Stimulated activated naive CD8-positive, alpha-beta T cell treated with anti-CD3 and anti-CD28 coated beads, Interleukin-15, Interleukin-2, amounts not matched to agents 100 U/mL and 50 U/mL, for 24 hours (primary cell): ENCODE measurements at regions not wholly inside any gene's neighbourhood (a gene's known extent, or its start where the extent isn't known, plus 50 kb on each side); places are given as distances from the start of the nearest gene placed in this dataset.
A peak's percentile ranks its signal among the peaks of the same experiment; 100 is the strongest.
"Not testable (repeated sequence)": the region's sequence is repeated elsewhere in the genome, so short reads cannot be mapped to it uniquely, and the experiment has no call there.

Experiments used
- ATAC-seq: fragments of 150-1000 bp; cut with Tn5 transposase; one replicate; pipeline ENCODE4 v1.10.0; 2021
- DNase-seq: peaks from one replicate; pipeline ENCODE4 v3.0.0; 2021

- ATAC-seq (peak; percentile 32), DNase-seq (no peak)
Observed at GRCh38 chr3:180743813-180744590, 64.7 kb upstream of the CCDC39 start.

GRCh38 chr3:180747805-180748361, 68.6 kb upstream of the CCDC39 start:
- ATAC-seq (no peak), DNase-seq (no peak)

DNA sequence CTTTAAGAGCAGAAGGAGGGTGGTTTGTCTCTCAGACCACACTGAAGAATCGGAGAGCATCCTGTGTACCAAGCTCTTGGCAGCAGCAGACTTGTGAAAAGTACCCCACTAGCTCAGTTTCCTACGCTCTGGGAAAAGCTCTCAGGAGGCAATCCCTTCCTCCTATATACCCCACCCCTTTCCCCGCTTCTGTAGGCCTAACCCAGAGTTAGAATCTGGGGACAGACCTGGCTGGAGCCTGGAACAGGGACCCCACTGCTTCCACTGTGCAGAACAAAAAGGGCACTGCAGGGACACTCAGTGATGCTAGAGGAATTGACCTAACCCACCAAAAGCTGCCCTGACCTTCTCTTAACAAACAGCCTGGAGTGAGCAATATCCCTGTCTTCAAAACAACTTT, 70.0 kb upstream of the CCDC39 start:
- DNase-seq (no peak), ATAC-seq (no peak)

DNA sequence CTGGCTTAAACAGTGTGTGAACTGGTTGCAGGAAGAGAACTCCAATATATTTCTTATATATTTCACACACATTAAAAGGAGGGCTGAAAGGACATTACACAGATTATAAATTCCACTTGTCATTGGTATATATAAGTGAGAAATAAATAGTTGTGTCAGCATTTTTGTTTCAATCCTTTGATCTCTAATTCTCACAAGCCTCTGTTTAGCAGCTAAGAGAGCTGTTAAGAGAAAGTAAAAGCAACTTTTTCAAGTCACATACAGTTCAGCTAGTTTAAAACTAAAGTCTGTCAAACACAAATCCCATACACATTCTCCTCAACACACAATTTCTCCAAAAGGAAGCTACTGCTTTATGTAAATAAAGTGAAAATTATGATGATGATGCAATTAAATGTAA, 70.5 kb upstream of the CCDC39 start:
- no peak for DNase-seq
- no peak for ATAC-seq

DNA sequence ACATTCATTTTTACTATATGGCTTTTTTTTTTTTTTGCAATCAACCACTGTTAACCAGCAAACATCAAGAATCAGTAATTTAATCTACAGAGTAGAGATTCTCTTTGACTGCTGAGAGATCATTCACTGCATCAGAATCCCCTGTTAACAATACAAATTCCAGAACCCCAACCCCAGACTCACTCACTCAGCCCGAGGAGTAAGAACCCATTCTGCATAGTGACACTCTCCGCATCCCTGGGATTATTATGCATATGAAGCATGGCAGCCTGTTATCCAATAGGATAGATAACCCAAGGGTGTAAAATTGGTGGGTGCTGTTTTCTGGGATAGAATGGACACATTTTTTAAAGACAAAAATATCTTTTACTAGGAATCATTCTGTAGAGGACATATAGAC, 76.3 kb upstream of the CCDC39 start:
- ATAC-seq: no peak
- no peak for DNase-seq

DNA sequence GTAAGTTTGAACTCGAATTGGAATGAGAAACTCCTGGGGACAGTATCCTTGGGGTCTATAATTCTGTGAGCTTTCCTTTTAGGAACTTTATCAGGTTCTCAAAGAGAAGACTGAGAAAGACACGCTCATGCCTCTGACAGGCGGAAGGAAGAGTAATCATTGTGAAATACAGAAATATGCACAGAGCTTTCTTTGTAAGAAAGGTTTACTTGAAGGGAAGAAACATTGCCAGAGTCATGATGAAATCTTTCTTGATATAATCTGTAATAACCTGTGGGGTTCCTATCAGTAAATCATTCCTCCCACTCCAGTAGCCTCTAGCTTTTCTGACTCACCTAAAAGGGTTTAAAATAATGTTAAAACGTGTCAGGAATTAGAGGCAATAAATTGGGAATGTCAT, 83.6 kb upstream of the CCDC39 start:
- ATAC-seq (no peak), DNase-seq (no peak)

- DNase-seq (no peak), ATAC-seq (no peak)
Observed at GRCh38 chr3:180764481-180764880, 85.2 kb upstream of the CCDC39 start.

DNA sequence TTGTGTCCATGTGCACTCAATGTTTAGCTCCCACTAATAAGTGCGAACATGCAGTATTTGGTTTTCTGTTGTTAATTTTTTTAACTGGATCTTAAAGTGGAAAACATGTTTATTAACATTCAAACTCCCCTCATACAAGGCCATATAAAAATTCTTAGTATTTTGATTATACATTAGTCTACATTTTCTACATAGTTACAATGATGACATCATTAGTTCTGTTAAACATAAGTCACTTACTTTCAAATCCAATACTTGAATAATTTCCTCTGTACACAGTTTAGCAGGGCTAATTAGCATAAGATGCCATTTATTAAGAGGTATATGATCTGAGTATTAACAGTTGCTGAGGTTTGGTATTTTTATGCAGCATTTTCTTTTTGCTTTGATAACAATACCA, 91.3 kb upstream of the CCDC39 start:
- ATAC-seq (no peak), DNase-seq (no peak)

DNA sequence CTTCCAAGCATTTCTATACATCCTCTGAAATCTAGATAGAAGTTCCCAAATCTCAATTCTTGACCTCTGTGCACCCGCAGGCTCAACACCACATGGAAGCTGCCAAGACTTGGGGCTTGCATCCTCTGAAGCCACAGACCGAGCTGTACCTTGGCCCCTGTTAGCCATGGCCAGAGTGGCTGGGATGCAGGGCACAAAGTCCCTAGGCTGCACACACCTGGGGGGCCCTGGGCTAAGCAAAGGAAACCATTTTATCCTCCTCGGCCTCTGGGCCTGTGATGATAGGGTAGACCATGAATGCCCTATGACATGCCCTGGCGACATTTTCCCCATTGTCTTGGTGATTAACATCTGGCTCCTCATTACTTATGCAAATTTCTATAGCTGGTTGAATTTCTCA, 97.1 kb upstream of the CCDC39 start:
- DNase-seq (no peak), ATAC-seq (no peak)

- DNase-seq (no peak), ATAC-seq (no peak)
Observed at GRCh38 chr3:180782195-180782984, 103.1 kb upstream of the CCDC39 start.

DNA sequence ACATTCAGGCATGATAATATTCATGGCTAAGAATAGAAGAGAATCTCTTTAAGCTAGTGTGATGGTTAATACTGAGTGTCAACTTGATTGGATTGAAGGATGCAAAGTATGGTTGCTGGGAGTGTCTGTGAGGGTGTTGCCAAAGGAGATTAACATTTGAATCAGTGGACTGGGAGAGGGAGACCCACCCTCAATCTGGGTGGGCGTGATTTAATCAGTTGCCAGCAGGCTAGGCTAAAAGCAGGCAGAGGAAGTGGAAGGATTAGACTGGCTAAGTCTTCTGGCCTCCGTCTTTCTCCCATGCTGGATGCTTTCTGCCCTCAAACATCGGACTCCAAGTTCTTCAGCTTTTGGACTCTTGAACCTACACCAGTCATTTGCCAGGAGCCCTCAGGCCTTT, 106.9 kb upstream of the CCDC39 start:
- not testable (repeated sequence) for ATAC-seq, DNase-seq

DNA sequence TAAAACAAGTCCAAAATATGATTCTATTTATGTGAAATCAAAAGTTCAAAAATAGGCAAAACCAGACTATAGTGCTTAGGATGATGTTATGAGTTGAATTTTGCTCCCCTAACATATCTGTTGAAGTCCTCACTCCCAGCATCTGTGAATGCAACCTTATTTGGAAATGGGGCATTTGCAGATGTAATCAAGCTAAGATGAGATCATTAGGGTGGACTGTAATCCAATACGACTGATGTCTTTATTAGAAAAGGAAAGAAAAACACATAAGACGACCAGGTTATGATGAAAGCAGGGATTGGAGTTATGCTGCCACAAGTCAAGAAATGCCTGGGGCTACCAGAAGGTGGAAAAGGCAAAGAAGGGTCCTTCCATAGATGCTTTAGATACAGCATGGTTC, 110.5 kb upstream of the CCDC39 start:
- DNase-seq (no peak), ATAC-seq (no peak)

- DNase-seq: no peak
- ATAC-seq: no peak
Observed at GRCh38 chr3:180798197-180798596, 114.3 kb upstream of the FXR1 start.

DNA sequence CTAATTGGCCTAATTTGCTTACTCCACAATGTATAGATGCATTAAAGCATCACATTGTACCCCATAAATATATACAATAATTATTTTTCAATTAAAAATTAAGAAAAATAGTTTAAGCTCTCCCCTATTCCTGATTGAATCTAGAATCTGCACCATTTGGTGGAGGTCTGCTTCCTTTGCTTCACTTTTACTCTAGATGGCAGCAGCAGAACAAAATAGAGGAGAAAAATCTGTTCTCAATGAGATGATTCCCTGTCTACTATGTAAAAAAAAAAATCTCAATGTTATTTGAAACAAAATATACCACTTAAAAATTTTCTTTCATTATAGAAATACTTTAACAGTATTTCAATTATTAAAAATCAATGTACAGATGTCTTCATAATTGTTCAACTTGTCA, 109.6 kb upstream of the FXR1 start:
- ATAC-seq (no peak), DNase-seq (no peak)

DNA sequence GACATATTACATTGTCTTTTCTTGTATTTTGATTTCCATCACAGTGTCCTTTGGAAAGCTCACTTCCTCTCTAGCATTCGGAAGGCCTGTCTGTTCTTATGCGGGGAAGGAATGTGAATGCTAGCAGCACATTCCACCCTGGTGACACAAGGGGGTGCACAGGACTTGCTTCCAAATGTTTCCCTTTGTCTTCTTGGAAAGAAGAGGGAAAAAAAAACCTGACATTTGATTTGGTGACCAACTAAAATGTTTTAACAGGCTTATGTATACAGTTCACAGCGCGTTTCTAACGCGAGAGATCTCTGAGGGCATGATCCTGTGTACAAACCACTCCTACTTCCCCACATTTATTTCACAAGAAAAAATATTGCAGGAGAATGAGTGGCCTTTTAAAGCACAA, 107.6 kb upstream of the FXR1 start:
- no peak for ATAC-seq
- no peak for DNase-seq

- ATAC-seq (no peak), DNase-seq (no peak)
Observed at GRCh38 chr3:180808823-180809575, 103.5 kb upstream of the FXR1 start.

DNA sequence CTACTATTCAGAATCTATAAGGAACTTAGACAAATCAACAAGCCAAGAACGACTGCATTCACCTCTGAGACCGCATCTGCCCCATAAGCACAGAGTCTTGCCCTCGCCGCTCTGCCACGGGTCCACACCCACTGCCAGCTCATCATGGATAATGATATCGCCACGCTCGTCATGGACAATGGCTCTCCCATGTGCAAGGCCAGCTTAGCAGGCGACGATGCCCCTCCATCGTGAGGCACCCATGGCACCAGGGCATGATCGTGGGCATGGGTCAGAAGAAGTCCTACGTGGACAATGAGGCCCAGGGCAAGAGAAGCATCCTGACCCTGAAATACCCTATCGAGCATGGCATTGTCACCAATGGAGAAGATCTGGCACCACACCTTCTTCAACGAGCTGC, 92.1 kb upstream of the FXR1 start:
- DNase-seq (no peak), ATAC-seq (no peak)

DNA sequence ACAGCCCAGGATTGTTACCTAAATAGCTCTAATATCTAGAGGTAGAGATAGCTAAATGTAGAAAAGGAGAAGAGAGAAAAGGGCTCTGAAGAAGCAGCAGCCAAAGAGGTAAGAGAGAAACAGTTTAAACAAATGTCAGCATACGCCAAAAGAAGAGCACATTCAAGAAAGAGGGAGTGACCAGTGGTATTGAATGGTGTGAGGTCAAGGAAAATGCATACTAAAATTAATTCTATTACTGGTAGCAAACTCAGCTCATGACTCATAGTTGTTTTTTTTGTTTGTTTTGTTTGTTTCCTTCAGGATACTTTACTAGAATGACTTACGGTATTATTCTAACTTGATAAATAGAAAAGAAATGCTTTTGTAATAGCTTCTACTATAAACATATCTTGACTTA, 86.5 kb upstream of the FXR1 start:
- DNase-seq: no peak
- ATAC-seq: no peak

DNA sequence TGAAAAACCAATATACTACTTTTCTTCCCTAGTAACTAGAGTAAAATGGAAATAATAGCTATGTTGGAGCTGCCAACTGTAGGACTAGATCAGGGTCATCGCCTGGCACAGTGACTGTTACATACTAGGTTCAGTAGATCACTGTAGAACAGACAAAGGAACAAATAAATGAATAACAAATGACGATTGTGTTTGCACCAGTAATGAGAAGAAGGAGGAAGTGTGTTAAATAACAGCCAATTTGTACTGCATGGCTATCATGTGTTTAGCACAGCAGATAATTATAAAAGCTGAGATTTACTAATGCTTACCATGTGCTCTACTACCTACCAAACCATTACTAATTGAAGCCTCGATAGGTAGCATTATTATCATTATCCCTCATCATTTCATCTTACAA, 85.3 kb upstream of the FXR1 start:
- DNase-seq (no peak), ATAC-seq (no peak)

GRCh38 chr3:180828001-180828720, 84.3 kb upstream of the FXR1 start:
- ATAC-seq: peak; percentile 40

DNA sequence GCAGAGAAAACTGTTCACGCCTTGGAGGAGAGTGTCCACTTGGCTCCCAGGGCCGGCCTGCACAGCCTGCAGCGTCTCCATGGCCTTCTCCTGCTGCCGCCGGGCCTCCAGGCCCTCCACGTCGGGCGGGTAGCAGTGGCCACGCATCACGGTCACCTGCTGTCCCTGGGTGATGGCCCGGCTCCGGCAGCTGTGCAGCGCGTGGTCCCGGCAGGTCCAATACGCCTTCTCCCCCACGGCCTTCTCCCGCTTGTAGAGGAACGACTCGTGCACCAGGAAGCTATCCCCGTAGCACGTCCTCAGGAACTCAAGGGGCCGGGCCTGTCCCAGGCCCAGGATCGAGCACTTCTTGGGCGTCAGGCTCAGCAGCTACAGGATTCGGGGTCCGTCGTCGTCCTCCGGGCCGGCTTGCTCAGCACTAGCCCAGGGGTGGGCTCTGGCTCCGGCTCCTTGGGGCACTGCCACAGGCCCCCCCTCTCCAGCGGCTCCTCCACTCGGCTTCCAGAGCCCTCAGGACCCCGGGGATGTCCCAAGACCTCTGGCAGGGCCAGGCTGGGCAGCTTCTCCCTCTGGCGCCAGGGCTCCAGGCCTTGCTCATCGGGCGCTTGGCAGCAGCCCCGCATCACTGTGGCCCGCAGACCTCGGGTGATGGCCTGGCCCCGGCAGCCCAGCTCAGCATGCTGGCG, 83.6 kb upstream of the FXR1 start:
- DNase-seq (no peak), ATAC-seq (no peak)

More at GRCh38 chr3:180828001-180828720, 84.3 kb upstream of the FXR1 start:
- DNase-seq: no peak
